Adipocyte (in vitro differentiated cells): ENCODE measurements at regions not wholly inside any gene's neighbourhood (a gene's known extent, or its start where the extent isn't known, plus 50 kb on each side); places are given as distances from the start of the nearest gene placed in this dataset.

ENCODE experiments used
- DNase-seq: peaks from one replicate; pipeline ENCODE4 v3.0.0-alpha.2; 2015; ENCODE audit warnings: low read depth
- H3K27me3 ChIP-seq: replicated peaks from 2 replicates; pipeline ENCODE4 v1.7.0; 2013; ENCODE audit warnings: mild to moderate bottlenecking, low read length, moderate library complexity; ENCODE audit not compliant: control insufficient read depth, insufficient read depth
- H3K36me3 ChIP-seq: 2 replicates; pipeline ENCODE4 v1.7.0; 2013; ENCODE audit warnings: low read length, mild to moderate bottlenecking, moderate library complexity; ENCODE audit not compliant: control insufficient read depth, insufficient read depth, severe bottlenecking
- H3K4me1 ChIP-seq: 2 replicates; pipeline ENCODE4 v1.7.0; 2013; ENCODE audit warnings: mild to moderate bottlenecking, low read length, moderate library complexity; ENCODE audit not compliant: control insufficient read depth, insufficient read depth
- H3K4me3 ChIP-seq: 2 replicates; pipeline ENCODE4 v1.7.0; 2013; ENCODE audit warnings: mild to moderate bottlenecking, low read length, moderate library complexity
- H3K9ac ChIP-seq: 2 replicates; pipeline ENCODE4 v1.7.0; 2013; ENCODE audit warnings: mild to moderate bottlenecking, low read length, moderate library complexity
- H3K9me3 ChIP-seq: 2 replicates; pipeline ENCODE4 v1.7.0; 2013; ENCODE audit warnings: mild to moderate bottlenecking, low read length, moderate library complexity; ENCODE audit not compliant: control insufficient read depth

GRCh38 chr12:24743941-24744793 is 204.7 kb downstream of the BCAT1 start:
- Histone ChIP-seq H3K4me3 (no peak overlapping the region), H3K9ac (no peak overlapping the region), H3K9me3 (no peaks in the 10 kb centered on the region), H3K4me1 (no peaks in the 10 kb centered on the region), H3K27me3 (no peaks in the 10 kb centered on the region), H3K36me3 (no peaks in the 10 kb centered on the region)
- no peak for DNase-seq

- H3K9me3 ChIP-seq: no peaks in the 10 kb centered on the region
- no peak overlapping the region for H3K9ac ChIP-seq
- H3K4me1 ChIP-seq: no peaks in the 10 kb centered on the region
- H3K27me3 ChIP-seq: no peaks in the 10 kb centered on the region
- no peaks in the 10 kb centered on the region for H3K36me3 ChIP-seq
- DNase-seq: no peak
- no peak overlapping the region for H3K4me3 ChIP-seq
Measured at GRCh38 chr12:24742378-24742777, 206.5 kb downstream of the BCAT1 start.

GRCh38 chr12:24741216-24741615 is 207.7 kb downstream of the BCAT1 start:
- Histone ChIP-seq H3K9ac (no peak overlapping the region), H3K9me3 (no peaks in the 10 kb centered on the region), H3K4me3 (no peak overlapping the region), H3K4me1 (no peaks in the 10 kb centered on the region), H3K27me3 (no peaks in the 10 kb centered on the region), H3K36me3 (no peaks in the 10 kb centered on the region)
- no peak for DNase-seq

- H3K9me3 ChIP-seq: no peaks in the 10 kb centered on the region
- H3K9ac ChIP-seq: no peak overlapping the region
- no peaks in the 10 kb centered on the region for H3K27me3 ChIP-seq
- no peaks in the 10 kb centered on the region for H3K36me3 ChIP-seq
- no peak overlapping the region for H3K4me3 ChIP-seq
- H3K4me1 ChIP-seq: no peaks in the 10 kb centered on the region
- DNase-seq: no peak
Measured at GRCh38 chr12:24739106-24739779, 209.7 kb downstream of the BCAT1 start.

GRCh38 chr12:24738441-24738840 is 210.5 kb downstream of the BCAT1 start:
- Histone ChIP-seq H3K4me1 (no peaks in the 10 kb centered on the region), H3K27me3 (no peaks in the 10 kb centered on the region), H3K4me3 (no peak overlapping the region), H3K9ac (no peak overlapping the region), H3K9me3 (no peaks in the 10 kb centered on the region), H3K36me3 (no peaks in the 10 kb centered on the region)
- no peak for DNase-seq

- no peak overlapping the region for H3K9ac ChIP-seq
- no peaks in the 10 kb centered on the region for H3K27me3 ChIP-seq
Measured at GRCh38 chr12:24731596-24731995, 217.3 kb downstream of the BCAT1 start.

GRCh38 chr12:24730489-24730896 is 218.4 kb downstream of the BCAT1 start:
- Histone ChIP-seq H3K9ac (no peak overlapping the region), H3K27me3 (no peaks in the 10 kb centered on the region), H3K4me3 (no peak overlapping the region), H3K36me3 (no peaks in the 10 kb centered on the region), H3K4me1 (no peaks in the 10 kb centered on the region), H3K9me3 (no peaks in the 10 kb centered on the region)
- no peak for DNase-seq

More at GRCh38 chr12:24731596-24731995, 217.3 kb downstream of the BCAT1 start:
- no peaks in the 10 kb centered on the region for H3K4me1 ChIP-seq
- H3K4me3 ChIP-seq: no peak overlapping the region
- DNase-seq: no peak
- no peaks in the 10 kb centered on the region for H3K9me3 ChIP-seq
- no peaks in the 10 kb centered on the region for H3K36me3 ChIP-seq

GRCh38 chr12:24728826-24729225 is 220.1 kb downstream of the BCAT1 start:
- no peak for DNase-seq
- Histone ChIP-seq H3K9me3 (no peaks in the 10 kb centered on the region), H3K27me3 (no peaks in the 10 kb centered on the region), H3K4me3 (no peak overlapping the region), H3K36me3 (no peaks in the 10 kb centered on the region), H3K4me1 (no peaks in the 10 kb centered on the region), H3K9ac (no peak overlapping the region)

GRCh38 chr12:24728366-24728765 is 220.5 kb downstream of the BCAT1 start:
- no peaks in the 10 kb centered on the region for H3K36me3 ChIP-seq
- H3K9me3 ChIP-seq: no peaks in the 10 kb centered on the region
- peak; percentile 62 for DNase-seq
- no peak overlapping the region for H3K4me3 ChIP-seq
- H3K27me3 ChIP-seq: no peaks in the 10 kb centered on the region
- H3K4me1 ChIP-seq: no peaks in the 10 kb centered on the region
- H3K9ac ChIP-seq: no peak overlapping the region

- Histone ChIP-seq H3K9me3 (no peaks in the 10 kb centered on the region), H3K4me3 (no peak overlapping the region), H3K9ac (no peak overlapping the region), H3K36me3 (no peaks in the 10 kb centered on the region), H3K4me1 (no peaks in the 10 kb centered on the region), H3K27me3 (no peaks in the 10 kb centered on the region)
- DNase-seq: no peak
Measured at GRCh38 chr12:24725616-24726015, 223.3 kb downstream of the BCAT1 start.

- Histone ChIP-seq H3K9ac (no peak overlapping the region), H3K4me1 (no peaks in the 10 kb centered on the region), H3K36me3 (no peaks in the 10 kb centered on the region), H3K9me3 (no peaks in the 10 kb centered on the region), H3K27me3 (no peaks in the 10 kb centered on the region), H3K4me3 (no peak overlapping the region)
- DNase-seq: no peak
Measured at GRCh38 chr12:24724814-24725213, 224.1 kb downstream of the BCAT1 start.
